Calu3 (cell line): ENCODE measurements at regions not wholly inside any gene's neighbourhood (a gene's known extent, or its start where the extent isn't known, plus 50 kb on each side); places are given as distances from the start of the nearest gene placed in this dataset.

Experiments used
- BruUV-seq: library from RNA; stranded (reverse); fragments of 400-500 nt; replicated peaks from 2 replicates; lab custom pipeline; 2021; lab: Mats Ljungman, UMichigan
- CTCF ChIA-PET: fragments of 300-600 bp; sonication (Branson Sonifier 250); formaldehyde crosslinking; loops from one replicate; lab custom pipeline; 2022; ENCODE audit warnings: antibody characterized with exemption; lab: Charles Lee
- DNase-seq: peaks from one replicate; pipeline ENCODE4 v3.0.0; 2022
- H3K27ac Mint-ChIP-seq: one replicate; pipeline ENCODE4 v1.8.0; 2022; ENCODE audit warnings: mixed read lengths; ENCODE audit not compliant: unreplicated experiment
- H3K27me3 Mint-ChIP-seq: one replicate; pipeline ENCODE4 v1.8.0; 2022; ENCODE audit warnings: mixed read lengths; ENCODE audit not compliant: unreplicated experiment
- H3K36me3 Mint-ChIP-seq: one replicate; pipeline ENCODE4 v1.8.0; 2022; ENCODE audit warnings: mild to moderate bottlenecking, moderate library complexity, mixed read lengths; ENCODE audit not compliant: insufficient read depth, unreplicated experiment
- H3K4me1 Mint-ChIP-seq: one replicate; pipeline ENCODE4 v1.8.0; 2022; ENCODE audit warnings: mild to moderate bottlenecking, low read depth, mixed read lengths; ENCODE audit not compliant: unreplicated experiment
- H3K4me3 Mint-ChIP-seq: one replicate; pipeline ENCODE4 v1.8.0; 2022; ENCODE audit warnings: mild to moderate bottlenecking, low read depth, moderate library complexity, mixed read lengths; ENCODE audit not compliant: unreplicated experiment
- H3K9me3 Mint-ChIP-seq: one replicate; pipeline ENCODE4 v1.8.0; 2022; ENCODE audit warnings: low read depth, mixed read lengths; ENCODE audit not compliant: unreplicated experiment
- intact Hi-C: fragments of 100-400 bp; cut with micrococcal nuclease; formaldehyde crosslinking; loops from one replicate; pipeline ENCODE4 v1.10.0; 2022; ENCODE audit not compliant: unreplicated experiment
- TF ChIP-seq, protein P1 (sequence below): fragments of 200-600 bp; IDR thresholded peaks from one replicate; pipeline ENCODE4 v1.8.0; 2022; ENCODE audit warnings: antibody characterized with exemption; ENCODE audit not compliant: unreplicated experiment

DNA sequence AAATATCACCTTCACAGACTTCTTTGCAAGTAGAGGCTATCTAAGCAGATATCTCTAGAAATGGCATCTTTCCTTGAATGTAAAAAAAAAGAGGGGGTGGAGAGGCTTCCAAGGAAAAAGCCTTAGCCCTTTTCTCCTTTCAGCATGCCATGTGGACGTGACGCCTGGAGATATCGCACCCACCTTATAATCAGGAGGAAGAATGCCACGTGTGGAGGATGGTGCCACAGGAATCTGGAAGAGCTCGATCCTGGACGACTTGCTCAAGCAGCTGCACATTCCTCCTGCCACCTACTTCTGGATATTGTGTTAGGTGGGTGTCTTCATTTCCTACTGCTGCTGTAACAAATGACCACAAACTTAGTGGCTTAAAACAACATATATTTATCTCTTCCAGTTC is 203.6 kb downstream of the NUAK1 start:
- CTCF ChIA-PET = interaction anchor here (0.5 kb wide), 1 partner anchor 505 kb away, joined by 3 read pairs; no protein-coding TSS in a partner anchor
- Mint-ChIP-seq H3K4me1 (peaks cover 9% of the 10 kb centered on the region), H3K27ac (no peak overlapping the region), H3K9me3 (no peaks in the 10 kb centered on the region), H3K36me3 (no peaks in the 10 kb centered on the region), H3K27me3 (peaks cover 56% of the 10 kb centered on the region), H3K4me3 (no peak overlapping the region)
- intact Hi-C loops = no loop called here
- TF ChIP-seq, protein P1, sequence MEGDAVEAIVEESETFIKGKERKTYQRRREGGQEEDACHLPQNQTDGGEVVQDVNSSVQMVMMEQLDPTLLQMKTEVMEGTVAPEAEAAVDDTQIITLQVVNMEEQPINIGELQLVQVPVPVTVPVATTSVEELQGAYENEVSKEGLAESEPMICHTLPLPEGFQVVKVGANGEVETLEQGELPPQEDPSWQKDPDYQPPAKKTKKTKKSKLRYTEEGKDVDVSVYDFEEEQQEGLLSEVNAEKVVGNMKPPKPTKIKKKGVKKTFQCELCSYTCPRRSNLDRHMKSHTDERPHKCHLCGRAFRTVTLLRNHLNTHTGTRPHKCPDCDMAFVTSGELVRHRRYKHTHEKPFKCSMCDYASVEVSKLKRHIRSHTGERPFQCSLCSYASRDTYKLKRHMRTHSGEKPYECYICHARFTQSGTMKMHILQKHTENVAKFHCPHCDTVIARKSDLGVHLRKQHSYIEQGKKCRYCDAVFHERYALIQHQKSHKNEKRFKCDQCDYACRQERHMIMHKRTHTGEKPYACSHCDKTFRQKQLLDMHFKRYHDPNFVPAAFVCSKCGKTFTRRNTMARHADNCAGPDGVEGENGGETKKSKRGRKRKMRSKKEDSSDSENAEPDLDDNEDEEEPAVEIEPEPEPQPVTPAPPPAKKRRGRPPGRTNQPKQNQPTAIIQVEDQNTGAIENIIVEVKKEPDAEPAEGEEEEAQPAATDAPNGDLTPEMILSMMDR = no peak
- no TSS peak for BruUV-seq
- no peak for DNase-seq

DNA sequence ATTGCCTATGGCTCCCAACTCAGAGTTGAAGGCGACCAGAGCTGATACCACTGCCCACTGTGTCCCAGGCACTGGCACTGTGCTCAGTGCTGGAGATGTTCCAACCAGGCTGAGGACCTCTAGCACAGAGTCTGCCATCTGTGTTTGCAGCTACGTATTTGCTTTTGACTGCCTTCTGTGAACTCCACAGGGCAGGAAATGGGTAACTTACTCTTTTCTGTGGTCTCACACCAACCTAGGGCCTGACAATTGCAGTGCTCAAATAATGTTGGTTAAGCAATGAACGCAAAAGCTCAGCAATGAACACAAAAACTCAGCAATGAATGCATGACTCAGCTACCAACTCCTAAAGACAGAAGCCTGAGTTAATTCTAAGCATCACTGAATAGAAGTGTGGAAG is 202.8 kb downstream of the NUAK1 start:
- no peaks in the 10 kb centered on the region for H3K9me3 Mint-ChIP-seq
- no peak overlapping the region for H3K4me3 Mint-ChIP-seq
- CTCF ChIA-PET = no interaction called here
- no peaks in the 10 kb centered on the region for H3K36me3 Mint-ChIP-seq
- intact Hi-C loops = no loop called here
- DNase-seq = no peak
- H3K27ac Mint-ChIP-seq = no peak overlapping the region
- no TSS peak for BruUV-seq
- peaks cover 3% of the 10 kb centered on the region for H3K4me1 Mint-ChIP-seq
- TF ChIP-seq, protein P1 = no peak
- peaks cover 65% of the 10 kb centered on the region for H3K27me3 Mint-ChIP-seq

DNA sequence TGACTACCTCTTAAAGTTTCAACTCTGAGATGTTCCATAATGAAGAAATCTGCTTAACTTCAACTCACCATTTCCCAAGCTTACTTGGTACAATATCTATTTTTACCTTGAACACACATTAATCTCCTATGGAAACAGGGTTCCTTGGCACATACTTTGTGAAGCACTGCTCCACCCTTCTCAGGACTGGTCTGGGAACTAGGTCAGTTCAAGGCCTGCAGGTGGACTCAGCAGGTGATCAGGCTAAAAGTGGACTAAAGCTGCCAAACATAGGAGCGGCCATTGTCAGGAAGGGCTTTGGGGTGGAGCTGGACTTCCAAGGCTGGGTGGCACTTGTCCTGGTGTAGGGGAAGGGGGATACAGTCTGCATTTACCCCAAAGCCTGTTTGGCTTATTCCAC is 202.3 kb downstream of the NUAK1 start:
- intact Hi-C loops = no loop called here
- H3K4me3 Mint-ChIP-seq = no peak overlapping the region
- TF ChIP-seq, protein P1 = no peak

DNA sequence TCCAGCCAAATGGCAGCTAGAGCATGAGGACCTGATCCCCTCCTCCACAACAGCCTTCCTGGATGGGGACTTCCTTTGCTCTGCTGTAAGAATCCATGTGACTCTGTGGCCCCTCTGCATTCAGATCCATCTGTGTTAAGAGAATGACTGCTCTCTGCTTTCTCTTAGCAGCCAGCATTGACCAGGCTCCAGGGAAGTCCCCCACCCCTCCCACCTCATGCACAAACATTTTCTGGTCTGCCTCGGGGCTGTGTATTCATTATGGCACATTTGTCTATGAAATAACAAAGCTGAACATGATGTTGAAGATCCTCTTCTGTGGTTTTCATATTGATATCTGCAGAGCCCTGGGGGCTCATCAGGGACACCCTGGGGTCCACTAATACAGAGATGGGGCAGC is 201.7 kb downstream of the NUAK1 start:
- DNase-seq = no peak
- H3K27me3 Mint-ChIP-seq = peaks cover 75% of the 10 kb centered on the region
- CTCF ChIA-PET = no interaction called here
- TF ChIP-seq, protein P1 = no peak
- intact Hi-C loops = no loop called here
- H3K4me3 Mint-ChIP-seq = no peak overlapping the region
- H3K27ac Mint-ChIP-seq = no peak overlapping the region
- H3K9me3 Mint-ChIP-seq = no peaks in the 10 kb centered on the region
- BruUV-seq = no TSS peak
- no peaks in the 10 kb centered on the region for H3K36me3 Mint-ChIP-seq
- no peaks in the 10 kb centered on the region for H3K4me1 Mint-ChIP-seq

More for the DNA sequence above, 202.3 kb downstream of the NUAK1 start:
- Mint-ChIP-seq H3K9me3 (no peaks in the 10 kb centered on the region), H3K36me3 (no peaks in the 10 kb centered on the region), H3K27me3 (peaks cover 70% of the 10 kb centered on the region), H3K27ac (no peak overlapping the region), H3K4me1 (no peaks in the 10 kb centered on the region)
- CTCF ChIA-PET = no interaction called here
- no TSS peak for BruUV-seq
- DNase-seq = no peak
